ENCODE measurements at regions not wholly inside any gene's neighbourhood (a gene's known extent, or its start where the extent isn't known, plus 50 kb on each side); places are given as distances from the start of the nearest gene placed in this dataset.
"Not testable (repeated sequence)": the region's sequence is repeated elsewhere in the genome, so short reads cannot be mapped to it uniquely, and the experiment has no call there.

- TF ChIP-seq CTCF (IDR thresholded peaks at IDR 0.05; ENCODE audit: low read length); EZH2 (optimal IDR thresholded peaks at IDR 0.05; ENCODE audit: low read depth, low read length); EZH2phosphoT487 (IDR thresholded peaks at IDR 0.05; ENCODE audit: low read length): not testable (repeated sequence)
Measured at GRCh38 chr12:68486449-68486848, 124.2 kb upstream of the RAP1B start.

All from MM.1S (cell line).